ENCODE measurements at regions not wholly inside any gene's neighbourhood (a gene's known extent, or its start where the extent isn't known, plus 50 kb on each side); places are given as distances from the start of the nearest gene placed in this dataset.

- no peak for DNase-seq
These were observed 139.4 kb upstream of the TSC22D2 start for GRCh38 chr3:150268426-150269391.

GRCh38 chr3:150267288-150267687, 140.8 kb upstream of the TSC22D2 start:
- DNase-seq = no peak

- no peak for DNase-seq
These were observed 142.8 kb upstream of the TSC22D2 start for GRCh38 chr3:150265305-150265704.

GRCh38 chr3:150264561-150265279, 143.4 kb upstream of the TSC22D2 start:
- DNase-seq = no peak

GRCh38 chr3:150261958-150262357, 146.1 kb upstream of the TSC22D2 start:
- no peak for DNase-seq

DNA sequence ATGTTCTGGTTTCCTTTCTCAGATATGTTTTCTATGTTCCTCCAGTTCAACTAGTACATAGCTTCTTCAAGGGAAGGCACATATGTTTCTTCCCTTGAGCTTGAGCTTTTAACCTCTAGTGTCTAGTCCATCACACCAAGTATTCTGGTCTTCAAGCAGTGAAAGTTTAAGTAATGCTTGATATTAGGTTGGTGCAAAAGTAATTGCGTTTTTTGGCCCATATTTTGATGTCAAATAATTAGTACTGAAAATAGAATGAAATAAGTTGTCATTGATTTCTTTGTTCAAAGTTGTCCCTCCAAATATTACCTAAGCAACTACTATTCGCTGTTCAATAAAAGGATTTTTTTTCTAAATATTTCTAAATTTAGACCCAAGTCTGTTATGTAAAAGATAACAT, 146.7 kb upstream of the TSC22D2 start:
- DNase-seq = no peak

DNA sequence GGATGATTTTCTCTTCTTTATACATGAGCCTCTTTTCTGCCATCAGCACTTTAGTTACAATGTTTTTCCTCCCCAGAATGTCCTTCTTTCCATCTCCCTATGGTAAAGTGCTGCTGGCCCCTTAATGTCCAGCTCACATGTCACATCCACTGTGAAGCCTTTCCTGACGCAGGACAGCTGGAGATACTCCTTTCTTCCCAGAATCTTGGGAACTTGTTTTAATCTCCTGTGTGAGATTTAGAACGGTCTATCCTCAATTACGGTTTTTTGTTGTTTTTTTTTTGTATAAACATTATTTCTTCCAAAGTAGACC, 147.7 kb upstream of the TSC22D2 start:
- DNase-seq = no peak

DNA sequence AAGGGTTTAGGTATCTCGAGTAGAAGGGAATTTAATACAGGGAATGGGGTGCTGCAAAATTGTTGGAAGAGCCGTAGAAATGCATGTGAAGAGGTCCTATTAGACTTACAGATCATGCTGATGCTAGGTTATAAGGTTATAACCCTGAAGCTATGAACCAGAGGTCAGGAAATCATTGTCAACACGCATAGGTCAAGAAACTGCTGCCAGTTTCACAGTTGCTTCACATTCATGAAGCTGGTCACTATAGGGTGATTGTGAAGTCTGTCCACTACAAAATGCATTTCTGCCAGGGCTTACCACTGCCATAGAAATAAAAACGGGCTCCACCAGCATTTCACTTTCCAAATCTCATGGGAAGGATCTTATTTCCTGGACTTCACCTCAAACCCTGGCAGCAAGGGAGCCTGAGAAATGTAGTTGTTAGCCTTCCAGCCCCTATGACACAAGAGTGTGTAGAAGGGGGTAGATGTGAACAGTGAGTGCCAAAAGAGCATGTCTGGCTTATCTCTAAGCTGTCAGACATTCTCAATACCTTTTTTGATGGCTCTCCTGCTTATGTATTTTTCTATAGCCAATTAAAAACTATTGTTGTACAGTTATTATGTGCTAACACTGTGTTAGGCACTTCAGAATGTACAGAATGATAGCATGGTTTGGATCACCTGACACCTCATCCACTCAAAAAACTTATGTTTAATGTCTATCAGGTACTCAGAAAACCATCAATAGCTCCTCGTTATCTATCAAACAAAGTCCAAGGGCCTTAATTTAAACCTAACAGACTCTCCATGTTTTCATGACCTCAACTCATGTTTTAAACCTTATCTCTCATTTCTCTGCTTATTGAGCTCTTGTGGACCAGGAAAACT, 148.3 kb upstream of the TSC22D2 start:
- no peak for DNase-seq

GRCh38 chr3:150256782-150257181, 151.3 kb upstream of the TSC22D2 start:
- DNase-seq = no peak

DNA sequence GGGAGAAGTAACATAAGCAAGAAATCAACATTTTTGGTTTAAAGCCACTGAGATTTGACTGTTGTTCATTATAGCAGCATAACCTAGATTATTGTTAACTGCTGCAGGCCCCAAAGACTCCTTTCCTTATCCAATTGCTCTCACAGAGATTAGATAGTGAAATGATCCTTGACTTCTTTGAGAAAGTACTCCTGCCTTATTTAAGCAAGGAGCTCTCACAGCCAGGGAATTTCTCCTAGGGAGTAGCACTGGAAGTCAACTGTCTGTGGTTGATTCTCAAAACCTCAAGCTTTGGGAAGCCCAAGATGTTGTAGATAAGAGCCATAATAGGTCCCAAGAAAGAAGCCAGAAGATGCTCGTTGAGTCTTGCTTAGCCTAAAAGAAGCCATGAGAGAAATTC, 151.8 kb upstream of the TSC22D2 start:
- no peak for DNase-seq

GRCh38 chr3:150255826-150256225, 152.3 kb upstream of the TSC22D2 start:
- DNase-seq = no peak

DNA sequence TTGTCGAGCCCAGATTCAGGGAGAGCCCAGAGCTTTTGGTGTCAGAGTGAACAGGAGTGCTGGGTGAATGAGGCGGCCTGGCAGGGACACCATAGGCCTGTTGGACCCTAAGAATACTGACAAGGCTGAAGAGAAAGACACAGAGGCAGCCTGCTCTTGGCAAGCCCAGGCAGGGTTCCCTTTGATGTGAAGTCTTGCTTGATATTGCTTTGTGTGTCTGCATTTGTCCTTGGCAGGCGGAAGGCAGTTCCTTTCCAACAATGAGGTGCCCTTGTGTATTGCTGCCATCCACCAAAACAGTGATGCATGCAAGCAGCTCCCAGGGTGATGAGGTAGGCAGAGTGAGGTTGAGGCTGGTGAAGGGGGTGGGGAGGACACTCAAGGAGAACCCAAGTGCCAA, 152.7 kb upstream of the TSC22D2 start:
- DNase-seq = peak in 48 of 56 donors; percentile 8 to 93 (median 56)

GRCh38 chr3:150254309-150254708, 153.8 kb upstream of the TSC22D2 start:
- peak in 1 of 56 donors; percentile 6 for DNase-seq

DNA sequence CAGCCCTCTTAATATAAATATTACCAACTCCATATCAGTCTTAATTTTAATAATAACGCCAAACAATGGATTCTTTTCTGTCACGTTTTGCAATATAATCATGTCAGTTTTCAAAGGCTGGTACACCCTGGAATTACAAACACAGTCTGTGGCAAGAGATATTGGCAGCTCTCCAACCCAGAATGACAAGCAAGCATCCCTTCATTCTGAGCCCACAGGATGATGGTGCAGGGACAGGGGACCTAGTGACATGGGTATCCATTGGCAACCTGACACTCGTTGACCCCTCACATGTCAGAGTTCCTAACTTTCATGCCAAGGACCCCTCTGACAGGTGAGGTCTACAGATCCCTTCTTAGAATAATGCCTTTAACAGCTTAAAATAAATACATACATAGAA, 154.5 kb upstream of the TSC22D2 start:
- peak in 1 of 56 donors; percentile 24 for DNase-seq

DNA sequence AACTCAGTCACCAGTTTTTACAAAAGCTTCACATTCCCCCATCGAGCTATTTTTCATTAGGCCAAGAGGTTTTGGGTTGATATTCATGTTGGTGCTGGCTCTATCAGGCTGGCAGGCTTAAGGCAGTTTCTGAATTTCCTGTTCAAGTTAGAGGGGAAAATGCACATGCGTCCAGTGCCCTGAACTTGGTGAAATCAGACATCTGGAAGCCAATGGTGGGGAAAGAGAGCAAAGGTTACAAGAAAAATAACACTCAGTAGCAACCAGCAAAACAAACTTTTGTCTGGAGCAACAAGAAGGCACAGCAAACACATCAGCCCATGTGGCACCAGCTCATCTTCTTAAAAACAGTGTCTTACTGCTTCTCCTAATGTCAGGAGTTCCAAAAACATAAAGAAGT, 155.6 kb upstream of the TSC22D2 start:
- no peak for DNase-seq

DNA sequence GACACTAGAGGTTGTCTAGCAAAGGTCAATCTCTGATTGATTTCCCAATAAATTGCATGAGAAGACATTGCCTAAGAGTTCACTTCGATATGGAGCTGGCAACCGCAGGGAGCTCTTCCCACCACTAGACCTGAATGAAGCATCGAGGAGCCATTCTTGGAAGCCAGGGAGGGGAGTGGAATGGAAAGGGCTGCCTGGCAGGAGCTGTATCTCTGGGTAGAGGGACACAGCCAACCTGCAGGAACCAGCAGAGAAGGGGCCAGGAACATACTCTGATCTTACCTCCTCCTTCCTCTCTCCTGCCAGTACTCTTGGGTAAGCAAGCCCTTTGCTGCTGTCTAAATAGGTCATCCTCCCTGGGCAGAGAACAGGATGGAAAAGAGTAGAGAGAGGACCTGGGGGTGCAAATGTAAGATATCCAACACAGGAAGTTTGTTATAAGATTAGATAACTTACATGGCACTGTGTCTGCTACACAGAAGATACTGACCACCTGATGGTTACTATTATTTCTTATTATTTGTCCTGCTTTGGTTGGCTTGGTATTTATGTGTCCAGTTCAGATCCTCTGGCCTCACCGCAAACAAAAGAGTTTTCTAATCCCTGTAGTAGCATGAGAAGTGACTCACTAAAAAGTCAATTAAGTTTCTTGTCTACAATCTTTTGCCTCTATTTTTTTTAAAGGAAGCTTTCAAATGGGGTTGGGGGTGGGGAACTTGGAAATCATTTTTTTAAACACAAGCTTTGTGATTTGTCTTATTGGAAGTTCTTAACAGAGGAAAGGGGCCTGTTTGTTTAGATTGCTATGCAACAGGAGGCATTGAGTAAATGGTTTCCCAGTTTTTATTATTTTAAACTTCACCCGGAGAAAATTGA, 156.7 kb upstream of the TSC22D2 start:
- DNase-seq = no peak

GRCh38 chr3:150249779-150250470, 158.2 kb upstream of the TSC22D2 start:
- no peak for DNase-seq

DNA sequence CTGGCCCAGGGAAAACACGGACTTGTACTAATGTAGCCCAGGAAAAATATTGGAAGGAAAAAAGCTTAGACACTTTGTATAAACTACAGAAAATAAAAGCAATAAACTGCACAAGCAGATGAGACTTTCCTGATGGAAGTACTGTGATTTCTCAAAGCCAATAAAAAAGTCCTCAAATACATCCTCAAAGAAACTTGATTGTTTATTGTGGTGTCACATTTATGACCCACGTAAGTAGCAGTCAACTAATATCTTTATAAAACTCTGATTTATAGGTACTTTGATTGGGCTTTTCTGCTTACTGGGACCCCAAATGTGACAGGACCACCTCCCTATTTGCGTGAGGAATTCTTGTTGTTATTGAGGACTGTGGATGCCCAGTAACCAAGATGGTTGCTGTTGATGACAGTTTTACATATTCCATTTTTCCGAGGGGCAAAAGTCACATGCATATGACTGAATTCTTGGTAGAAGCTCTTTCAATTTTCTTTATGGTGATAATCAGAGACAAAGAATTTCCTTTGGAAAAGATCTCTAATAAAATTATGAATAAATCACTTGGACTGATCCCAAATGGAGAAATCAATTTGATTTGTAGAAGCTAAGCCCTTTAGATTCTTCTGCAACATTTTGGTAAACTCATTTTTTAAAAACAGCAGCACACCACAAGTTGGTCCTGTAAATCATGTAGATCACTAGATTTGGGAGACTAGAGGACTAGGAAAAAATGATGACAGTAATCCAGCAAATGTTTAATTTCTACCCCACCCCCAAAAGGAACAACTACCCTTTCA, 159.0 kb upstream of the TSC22D2 start:
- DNase-seq = no peak

All from amygdala (tissue), 56 donors.